ENCODE measurements at regions not wholly inside any gene's neighbourhood (a gene's known extent, or its start where the extent isn't known, plus 50 kb on each side); places are given as distances from the start of the nearest gene placed in this dataset.
A peak's percentile ranks its signal among the peaks of the same experiment; 100 is the strongest.

- Histone ChIP-seq H3K27ac (no peak overlapping the region), H3K36me3 (no peaks in the 10 kb centered on the region), H3K4me1 (no peaks in the 10 kb centered on the region), H3K9me3 (no peaks in the 10 kb centered on the region), H3K4me3 (no peak overlapping the region), H3K27me3 (no peaks in the 10 kb centered on the region)
- no peak for TF ChIP-seq POLR2A (IDR thresholded peaks at IDR 0.05)
- no peak for TF ChIP-seq CTCF (IDR thresholded peaks at IDR 0.05)
- 67 to 94% methylated on average over 1 of the region's 1 CpG for WGBS, 2 donors
- no peak for DNase-seq
- intact Hi-C loops (cut with DNase I) = loop anchor here (10.0 kb wide), 1 partner anchor 816 kb away; no protein-coding TSS in a partner anchor
These were observed 77.1 kb upstream of the LSM6 start for GRCh38 chr4:146098397-146098796.

DNA sequence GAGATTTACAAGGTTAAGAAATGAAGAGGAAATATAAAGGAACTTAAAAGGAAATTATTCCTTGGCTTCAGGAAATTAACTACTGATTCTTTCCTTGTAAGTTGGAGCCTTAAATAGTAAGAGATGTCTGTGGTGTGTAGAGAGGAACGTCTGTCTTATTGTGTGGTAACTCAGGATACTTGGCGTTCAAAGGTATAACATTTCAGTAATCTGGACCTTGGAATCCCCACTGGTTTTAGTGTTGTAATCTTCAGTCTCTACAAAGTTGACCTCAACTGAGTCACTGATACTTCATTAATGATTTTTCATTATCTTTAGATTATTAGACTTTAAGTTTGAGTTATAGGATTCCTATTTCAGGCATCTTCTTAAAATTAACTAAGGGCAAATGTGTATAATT is 79.1 kb upstream of the LSM6 start:
- intact Hi-C loops (cut with DNase I) = loop anchor here (10.0 kb wide), 1 partner anchor 818 kb away; no protein-coding TSS in a partner anchor
- Histone ChIP-seq H3K4me1 (no peaks in the 10 kb centered on the region), H3K9me3 (no peaks in the 10 kb centered on the region), H3K27me3 (no peaks in the 10 kb centered on the region), H3K36me3 (no peaks in the 10 kb centered on the region), H3K4me3 (no peak overlapping the region), H3K27ac (no peak overlapping the region)
- no peak for TF ChIP-seq POLR2A (IDR thresholded peaks at IDR 0.05)
- no peak for TF ChIP-seq CTCF (IDR thresholded peaks at IDR 0.05)
- DNase-seq = no peak
- WGBS, 2 donors = 80 to 86% methylated on average over 2 of the region's 2 CpGs

- TF ChIP-seq CTCF (IDR thresholded peaks at IDR 0.05) (no peak), POLR2A (IDR thresholded peaks at IDR 0.05) (no peak)
- Histone ChIP-seq H3K9me3 (no peaks in the 10 kb centered on the region), H3K27ac (no peak overlapping the region), H3K36me3 (no peaks in the 10 kb centered on the region), H3K27me3 (no peaks in the 10 kb centered on the region), H3K4me3 (no peak overlapping the region), H3K4me1 (no peaks in the 10 kb centered on the region)
- intact Hi-C loops (cut with DNase I) = loop anchor here (10.0 kb wide), 1 partner anchor 819 kb away; no protein-coding TSS in a partner anchor
- no peak for DNase-seq
- 87 to 94% methylated on average over 2 of the region's 2 CpGs for WGBS, 2 donors
These were observed 79.7 kb upstream of the LSM6 start for GRCh38 chr4:146095860-146096259.

DNA sequence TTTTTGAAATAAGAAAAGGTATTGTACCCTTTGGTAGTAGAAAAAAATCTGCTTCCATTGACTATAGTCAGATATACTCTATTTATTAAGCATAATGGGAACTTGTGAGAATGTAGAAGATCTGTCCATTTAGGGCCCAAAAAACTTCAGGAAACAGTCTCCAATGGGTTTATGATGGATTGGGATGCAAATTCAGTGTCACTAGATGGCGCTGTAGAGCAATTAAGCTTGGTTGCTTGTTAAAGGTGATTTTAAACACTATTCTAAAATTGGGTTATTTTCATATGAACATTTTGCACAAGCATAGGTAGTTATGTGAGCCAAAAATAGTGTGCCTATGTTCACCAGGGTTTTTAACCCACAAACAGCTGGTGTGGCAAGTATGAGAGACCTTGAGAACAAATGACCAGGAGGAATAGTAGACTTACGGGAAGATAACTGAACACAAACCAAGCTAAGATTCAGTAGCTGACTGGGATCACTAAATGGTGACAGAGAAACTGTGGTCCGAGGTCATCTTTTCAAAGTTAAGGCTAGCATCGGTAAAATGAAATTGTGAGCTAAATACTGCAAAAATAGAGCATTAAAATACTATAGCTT is 80.3 kb upstream of the LSM6 start:
- no peak for DNase-seq
- no peak for TF ChIP-seq POLR2A (IDR thresholded peaks at IDR 0.05)
- TF ChIP-seq CTCF (IDR thresholded peaks at IDR 0.05) = peak; percentile 30 to 77 (median 60)
- H3K27me3 ChIP-seq = no peaks in the 10 kb centered on the region
- intact Hi-C loops (cut with DNase I) = loop anchor here (10.0 kb wide), 1 partner anchor 820 kb away; no protein-coding TSS in a partner anchor
- no peaks in the 10 kb centered on the region for H3K36me3 ChIP-seq
- H3K27ac ChIP-seq = no peak overlapping the region
- H3K9me3 ChIP-seq = no peaks in the 10 kb centered on the region
- no peaks in the 10 kb centered on the region for H3K4me1 ChIP-seq
- no peak overlapping the region for H3K4me3 ChIP-seq
- WGBS, 2 donors = 55 to 60% methylated on average over 4 of the region's 4 CpGs

DNA sequence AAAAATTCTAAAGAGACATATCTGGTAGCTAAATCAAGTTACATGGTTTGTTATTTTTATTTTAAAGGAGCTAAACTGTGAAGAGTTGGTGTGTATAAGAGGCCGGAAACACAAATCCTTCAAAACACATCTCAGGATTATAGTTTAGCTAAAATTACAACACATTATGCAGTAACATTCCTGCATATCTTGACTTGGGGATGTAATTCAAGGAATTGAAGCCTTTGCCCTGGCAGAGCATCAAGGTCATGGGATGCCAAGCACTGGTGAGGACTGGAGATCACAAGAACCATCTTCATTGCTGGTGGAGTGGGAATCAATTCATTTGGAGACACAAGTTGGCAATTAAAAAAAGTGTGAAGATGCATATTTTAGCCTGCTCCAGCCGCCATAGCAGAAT is 86.8 kb upstream of the LSM6 start:
- WGBS, 2 donors = 89 to 93% methylated on average over 2 of the region's 2 CpGs
- H3K4me3 ChIP-seq = no peak overlapping the region
- no peaks in the 10 kb centered on the region for H3K36me3 ChIP-seq
- no peaks in the 10 kb centered on the region for H3K27me3 ChIP-seq
- TF ChIP-seq CTCF (IDR thresholded peaks at IDR 0.05) (no peak), POLR2A (IDR thresholded peaks at IDR 0.05) (no peak)
- no peak for DNase-seq
- H3K9me3 ChIP-seq = no peaks in the 10 kb centered on the region
- H3K4me1 ChIP-seq = no peaks in the 10 kb centered on the region
- intact Hi-C loops (cut with DNase I) = no loop called here
- H3K27ac ChIP-seq = no peak overlapping the region

Measured in esophagus squamous epithelium (tissue), 5 donors.